MM.1S (cell line): ENCODE measurements at regions not wholly inside any gene's neighbourhood (a gene's known extent, or its start where the extent isn't known, plus 50 kb on each side); places are given as distances from the start of the nearest gene placed in this dataset.

Source experiments
- EZH2 ChIP-seq: fragments of 300-600 bp; sonication (generic); optimal IDR thresholded peaks from 2 replicates; pipeline ENCODE3; 2017; ENCODE audit warnings: low read depth, mild to moderate bottlenecking, antibody characterized with exemption, low read length, mixed read lengths
- EZH2phosphoT487 ChIP-seq: fragments of 300-600 bp; sonication (generic); IDR thresholded peaks from 2 replicates; pipeline ENCODE4 v1.6.1; 2018; ENCODE audit warnings: antibody characterized with exemption, low read length
- TF ChIP-seq, protein P1 (sequence below): fragments of 300-600 bp; sonication (generic); IDR thresholded peaks from 2 replicates; pipeline ENCODE4 v1.5.1; 2016; ENCODE audit warnings: antibody characterized with exemption, low read length, mixed read lengths

GRCh38 chr12:127654383-127654985 is 612.5 kb upstream of the TMEM132C start:
- TF ChIP-seq, protein P1, sequence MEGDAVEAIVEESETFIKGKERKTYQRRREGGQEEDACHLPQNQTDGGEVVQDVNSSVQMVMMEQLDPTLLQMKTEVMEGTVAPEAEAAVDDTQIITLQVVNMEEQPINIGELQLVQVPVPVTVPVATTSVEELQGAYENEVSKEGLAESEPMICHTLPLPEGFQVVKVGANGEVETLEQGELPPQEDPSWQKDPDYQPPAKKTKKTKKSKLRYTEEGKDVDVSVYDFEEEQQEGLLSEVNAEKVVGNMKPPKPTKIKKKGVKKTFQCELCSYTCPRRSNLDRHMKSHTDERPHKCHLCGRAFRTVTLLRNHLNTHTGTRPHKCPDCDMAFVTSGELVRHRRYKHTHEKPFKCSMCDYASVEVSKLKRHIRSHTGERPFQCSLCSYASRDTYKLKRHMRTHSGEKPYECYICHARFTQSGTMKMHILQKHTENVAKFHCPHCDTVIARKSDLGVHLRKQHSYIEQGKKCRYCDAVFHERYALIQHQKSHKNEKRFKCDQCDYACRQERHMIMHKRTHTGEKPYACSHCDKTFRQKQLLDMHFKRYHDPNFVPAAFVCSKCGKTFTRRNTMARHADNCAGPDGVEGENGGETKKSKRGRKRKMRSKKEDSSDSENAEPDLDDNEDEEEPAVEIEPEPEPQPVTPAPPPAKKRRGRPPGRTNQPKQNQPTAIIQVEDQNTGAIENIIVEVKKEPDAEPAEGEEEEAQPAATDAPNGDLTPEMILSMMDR, result no peak
- no peak for TF ChIP-seq EZH2
- no peak for TF ChIP-seq EZH2phosphoT487
